Mammary epithelial cell (primary cell): ENCODE measurements at regions not wholly inside any gene's neighbourhood (a gene's known extent, or its start where the extent isn't known, plus 50 kb on each side); places are given as distances from the start of the nearest gene placed in this dataset.

Experiments used
- EZH2 ChIP-seq: IDR thresholded peaks from 2 replicates; pipeline ENCODE4 v1.6.1; 2012; ENCODE audit warnings: low read length, inconsistent platforms, borderline replicate concordance
- TF ChIP-seq, protein P1 (sequence below), 2 donors: IDR thresholded peaks in 1 of 2; conservative IDR thresholded peaks in 1 of 2; 2 replicates each; pipeline ENCODE4 v1.5.1; 2011 to 2012; ENCODE audit warnings: inconsistent platforms in 2 of 2, low read length in 2 of 2, mild to moderate bottlenecking in 2 of 2, control low read depth in 1 of 2, low read depth in 1 of 2; ENCODE audit not compliant: insufficient read depth in 1 of 2; ENCODE audit errors: extremely low read depth in 1 of 2

DNA sequence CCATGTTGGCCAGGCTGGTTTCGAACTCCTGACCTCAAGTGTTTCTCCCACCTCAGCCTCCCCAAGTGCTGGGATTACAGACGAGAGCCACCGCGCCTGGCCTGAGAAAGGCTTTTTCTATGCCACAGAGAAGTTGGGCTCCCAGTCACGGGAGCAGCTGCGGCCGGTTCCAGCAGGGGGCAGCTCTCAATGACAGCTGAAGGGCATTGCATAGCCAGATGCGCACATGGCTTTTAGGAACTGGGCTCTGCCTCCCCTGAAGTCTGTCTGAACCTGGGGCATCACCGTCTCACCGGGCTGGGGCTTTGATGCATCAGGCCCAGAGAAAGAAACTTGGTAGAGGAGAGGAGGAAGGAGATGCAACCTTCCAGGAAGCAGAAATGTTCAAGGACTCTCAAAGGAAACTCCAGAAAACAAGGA, 84.2 kb upstream of the LAPTM4A start:
- TF ChIP-seq, protein P1, sequence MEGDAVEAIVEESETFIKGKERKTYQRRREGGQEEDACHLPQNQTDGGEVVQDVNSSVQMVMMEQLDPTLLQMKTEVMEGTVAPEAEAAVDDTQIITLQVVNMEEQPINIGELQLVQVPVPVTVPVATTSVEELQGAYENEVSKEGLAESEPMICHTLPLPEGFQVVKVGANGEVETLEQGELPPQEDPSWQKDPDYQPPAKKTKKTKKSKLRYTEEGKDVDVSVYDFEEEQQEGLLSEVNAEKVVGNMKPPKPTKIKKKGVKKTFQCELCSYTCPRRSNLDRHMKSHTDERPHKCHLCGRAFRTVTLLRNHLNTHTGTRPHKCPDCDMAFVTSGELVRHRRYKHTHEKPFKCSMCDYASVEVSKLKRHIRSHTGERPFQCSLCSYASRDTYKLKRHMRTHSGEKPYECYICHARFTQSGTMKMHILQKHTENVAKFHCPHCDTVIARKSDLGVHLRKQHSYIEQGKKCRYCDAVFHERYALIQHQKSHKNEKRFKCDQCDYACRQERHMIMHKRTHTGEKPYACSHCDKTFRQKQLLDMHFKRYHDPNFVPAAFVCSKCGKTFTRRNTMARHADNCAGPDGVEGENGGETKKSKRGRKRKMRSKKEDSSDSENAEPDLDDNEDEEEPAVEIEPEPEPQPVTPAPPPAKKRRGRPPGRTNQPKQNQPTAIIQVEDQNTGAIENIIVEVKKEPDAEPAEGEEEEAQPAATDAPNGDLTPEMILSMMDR (conservative IDR thresholded peaks at IDR 0.05 in 1 of 2, IDR thresholded peaks at IDR 0.05 in 1 of 2; ENCODE audit: extremely low read depth in 1 of 2, insufficient read depth in 1 of 2, low read depth in 1 of 2, low read length in 2 of 2) = peak; percentile 55 to 72
- no peak for TF ChIP-seq EZH2
